Endothelial cell (in vitro differentiated cells): ENCODE measurements at regions not wholly inside any gene's neighbourhood (a gene's known extent, or its start where the extent isn't known, plus 50 kb on each side); places are given as distances from the start of the nearest gene placed in this dataset.

Source experiments
- DNase-seq: peaks from one replicate; pipeline ENCODE4 v3.0.0; 2021; ENCODE audit warnings: low spot score
- H3K27ac Mint-ChIP-seq: one replicate; pipeline ENCODE4 v1.8.0; 2021; ENCODE audit warnings: mixed read lengths, inconsistent platforms; ENCODE audit not compliant: unreplicated experiment
- H3K27me3 Mint-ChIP-seq: one replicate; pipeline ENCODE4 v1.8.0; 2021; ENCODE audit warnings: mild to moderate bottlenecking, moderate library complexity, mixed read lengths, inconsistent platforms; ENCODE audit not compliant: unreplicated experiment
- H3K36me3 Mint-ChIP-seq: one replicate; pipeline ENCODE4 v1.8.0; 2021; ENCODE audit warnings: mild to moderate bottlenecking, low read depth, mixed read lengths, inconsistent platforms; ENCODE audit not compliant: unreplicated experiment
- H3K4me1 Mint-ChIP-seq: one replicate; pipeline ENCODE4 v1.8.0; 2021; ENCODE audit warnings: mild to moderate bottlenecking, mixed read lengths, inconsistent platforms; ENCODE audit not compliant: unreplicated experiment
- H3K4me3 Mint-ChIP-seq: one replicate; pipeline ENCODE4 v1.8.0; 2021; ENCODE audit warnings: mild to moderate bottlenecking, mixed read lengths, inconsistent platforms; ENCODE audit not compliant: unreplicated experiment
- H3K9me3 Mint-ChIP-seq: one replicate; pipeline ENCODE4 v1.8.0; 2021; ENCODE audit warnings: mixed read lengths, inconsistent platforms; ENCODE audit not compliant: unreplicated experiment
- TF ChIP-seq, protein P1 (sequence below): fragments of 200-600 bp; sonication (generic); IDR thresholded peaks from one replicate; pipeline ENCODE4 v1.5.0; 2021; ENCODE audit warnings: antibody characterized with exemption; ENCODE audit not compliant: unreplicated experiment

DNA sequence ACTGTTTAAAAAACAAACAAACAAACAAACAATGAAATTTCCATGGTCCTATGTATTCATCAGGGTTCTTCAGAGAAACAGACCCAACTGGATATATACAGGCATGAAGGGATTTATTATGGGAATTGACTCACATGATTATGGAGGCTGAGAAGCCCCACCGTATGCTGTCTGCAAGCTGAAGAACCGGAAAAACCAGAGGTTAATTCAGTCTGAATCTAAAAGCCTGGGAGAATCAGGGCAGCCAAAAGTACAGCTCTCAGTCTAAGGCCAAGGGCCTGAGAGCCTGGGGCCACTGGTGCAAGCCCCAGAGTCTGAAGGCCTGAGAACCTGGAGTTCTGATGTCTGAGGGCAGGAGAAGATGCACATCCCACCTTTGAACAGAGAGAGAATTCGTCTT lies 163.5 kb downstream of the MDFIC start:
- Mint-ChIP-seq H3K27ac (no peak overlapping the region), H3K27me3 (peaks cover 1% of the 10 kb centered on the region), H3K9me3 (no peaks in the 10 kb centered on the region), H3K36me3 (no peaks in the 10 kb centered on the region), H3K4me3 (no peak overlapping the region), H3K4me1 (peaks cover 13% of the 10 kb centered on the region)
- DNase-seq = no peak
- TF ChIP-seq, protein P1, sequence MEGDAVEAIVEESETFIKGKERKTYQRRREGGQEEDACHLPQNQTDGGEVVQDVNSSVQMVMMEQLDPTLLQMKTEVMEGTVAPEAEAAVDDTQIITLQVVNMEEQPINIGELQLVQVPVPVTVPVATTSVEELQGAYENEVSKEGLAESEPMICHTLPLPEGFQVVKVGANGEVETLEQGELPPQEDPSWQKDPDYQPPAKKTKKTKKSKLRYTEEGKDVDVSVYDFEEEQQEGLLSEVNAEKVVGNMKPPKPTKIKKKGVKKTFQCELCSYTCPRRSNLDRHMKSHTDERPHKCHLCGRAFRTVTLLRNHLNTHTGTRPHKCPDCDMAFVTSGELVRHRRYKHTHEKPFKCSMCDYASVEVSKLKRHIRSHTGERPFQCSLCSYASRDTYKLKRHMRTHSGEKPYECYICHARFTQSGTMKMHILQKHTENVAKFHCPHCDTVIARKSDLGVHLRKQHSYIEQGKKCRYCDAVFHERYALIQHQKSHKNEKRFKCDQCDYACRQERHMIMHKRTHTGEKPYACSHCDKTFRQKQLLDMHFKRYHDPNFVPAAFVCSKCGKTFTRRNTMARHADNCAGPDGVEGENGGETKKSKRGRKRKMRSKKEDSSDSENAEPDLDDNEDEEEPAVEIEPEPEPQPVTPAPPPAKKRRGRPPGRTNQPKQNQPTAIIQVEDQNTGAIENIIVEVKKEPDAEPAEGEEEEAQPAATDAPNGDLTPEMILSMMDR = no peak

DNA sequence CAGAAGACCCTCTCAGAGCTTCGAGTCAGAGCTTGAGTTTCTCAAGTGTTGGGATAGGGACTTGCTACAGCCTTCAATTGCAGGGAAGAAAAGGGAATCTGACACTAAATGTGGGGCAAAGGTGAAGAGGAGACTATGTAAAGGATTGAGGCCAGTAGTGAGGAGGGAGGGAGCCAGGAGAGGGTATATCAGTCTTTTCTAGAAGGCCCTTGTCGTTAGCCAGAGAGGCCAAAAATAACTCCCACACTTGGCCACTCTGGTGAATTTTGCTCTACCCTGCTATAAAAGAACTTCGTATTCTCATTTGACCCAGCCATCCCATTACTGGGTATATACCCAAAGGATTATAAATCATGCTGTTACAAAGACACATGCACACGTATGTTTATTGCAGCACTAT lies 162.0 kb downstream of the MDFIC start:
- no peak for DNase-seq
- peaks cover 1% of the 10 kb centered on the region for H3K27me3 Mint-ChIP-seq
- TF ChIP-seq, protein P1 = no peak
- no peak overlapping the region for H3K27ac Mint-ChIP-seq
- no peak overlapping the region for H3K4me3 Mint-ChIP-seq
- no peaks in the 10 kb centered on the region for H3K36me3 Mint-ChIP-seq
- H3K9me3 Mint-ChIP-seq = no peaks in the 10 kb centered on the region
- peaks cover 13% of the 10 kb centered on the region for H3K4me1 Mint-ChIP-seq

DNA sequence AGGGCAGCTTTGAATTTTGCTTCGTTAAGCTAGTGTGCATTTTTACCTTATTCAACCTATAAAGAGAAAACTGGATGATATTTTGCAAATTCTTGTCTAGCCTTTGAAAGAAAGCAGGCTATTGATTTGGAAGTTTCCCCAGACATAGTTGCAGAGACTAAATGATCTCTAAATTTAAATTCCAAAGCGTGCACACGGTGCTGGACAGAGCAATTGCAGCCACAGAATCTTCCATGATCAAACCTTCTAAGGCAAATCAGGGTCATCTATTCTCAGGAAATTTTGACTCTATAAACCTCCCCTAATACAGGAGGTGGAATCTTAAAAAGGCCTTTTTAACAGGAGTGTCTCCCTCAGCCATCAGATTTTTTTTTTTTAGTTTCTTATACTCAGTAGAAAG lies 159.9 kb downstream of the MDFIC start:
- Mint-ChIP-seq H3K27ac (no peak overlapping the region), H3K36me3 (no peaks in the 10 kb centered on the region), H3K4me3 (no peak overlapping the region), H3K9me3 (no peaks in the 10 kb centered on the region), H3K27me3 (peaks cover 1% of the 10 kb centered on the region), H3K4me1 (peaks cover 5% of the 10 kb centered on the region)
- no peak for DNase-seq
- TF ChIP-seq, protein P1 = no peak

DNA sequence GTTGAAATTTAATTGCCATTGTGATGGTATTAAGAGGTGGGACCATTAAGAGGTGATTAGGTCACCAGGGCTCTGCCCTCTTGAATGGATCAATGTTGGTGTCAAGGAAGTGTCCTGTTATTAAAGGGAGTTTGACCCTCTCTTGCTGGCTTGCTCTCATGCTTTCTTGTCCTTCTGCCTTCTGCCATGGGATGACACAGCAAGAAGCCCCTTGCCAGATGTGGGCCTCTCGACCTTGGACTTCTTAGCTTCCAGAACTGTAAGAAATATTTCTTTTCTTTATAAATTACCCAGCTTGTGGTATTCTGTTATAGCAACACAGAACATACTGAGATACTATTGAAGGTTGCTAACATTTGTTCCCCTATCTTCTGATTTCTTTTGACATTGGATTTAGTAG lies 157.0 kb downstream of the MDFIC start:
- no peak overlapping the region for H3K27ac Mint-ChIP-seq
- no peaks in the 10 kb centered on the region for H3K36me3 Mint-ChIP-seq
- no peak for DNase-seq
- H3K27me3 Mint-ChIP-seq = no peaks in the 10 kb centered on the region
- TF ChIP-seq, protein P1 = no peak
- H3K4me1 Mint-ChIP-seq = peaks cover 5% of the 10 kb centered on the region
- H3K4me3 Mint-ChIP-seq = no peak overlapping the region
- no peaks in the 10 kb centered on the region for H3K9me3 Mint-ChIP-seq

DNA sequence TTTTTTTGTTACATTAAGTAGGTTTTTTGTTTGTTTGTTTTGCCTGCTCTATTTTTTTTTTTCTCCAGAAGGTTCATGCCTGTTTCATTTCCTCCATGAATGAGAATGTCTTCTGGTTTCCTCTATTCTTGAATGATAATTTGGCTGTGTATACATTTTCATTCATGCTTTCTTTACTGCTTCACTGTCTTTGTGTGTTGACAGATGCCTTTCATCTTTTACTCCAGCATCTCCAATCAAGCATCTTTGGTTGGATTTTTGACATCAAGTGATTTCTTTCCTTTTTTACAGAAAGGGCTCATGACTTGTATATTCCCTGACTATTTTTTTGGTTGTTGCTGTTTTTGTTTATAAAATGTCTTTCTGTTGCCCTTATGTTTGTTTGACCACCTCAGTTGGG lies 156.5 kb downstream of the MDFIC start:
- H3K4me3 Mint-ChIP-seq = no peak overlapping the region

More for the DNA sequence above, 156.5 kb downstream of the MDFIC start:
- H3K9me3 Mint-ChIP-seq = no peaks in the 10 kb centered on the region
- TF ChIP-seq, protein P1 = no peak
- no peak overlapping the region for H3K27ac Mint-ChIP-seq
- no peaks in the 10 kb centered on the region for H3K36me3 Mint-ChIP-seq
- H3K27me3 Mint-ChIP-seq = no peaks in the 10 kb centered on the region
- H3K4me1 Mint-ChIP-seq = peaks cover 5% of the 10 kb centered on the region
- no peak for DNase-seq
